Caco-2 (cell line): ENCODE measurements at regions not wholly inside any gene's neighbourhood (a gene's known extent, or its start where the extent isn't known, plus 50 kb on each side); places are given as distances from the start of the nearest gene placed in this dataset. TPM values are rescaled to one million over a fixed set of nuclear protein-coding genes. Genes with fewer than 3 reads are reported as not detected.

ENCODE experiments used
- BruUV-seq: library from RNA; stranded (reverse); fragments of 400-500 nt; replicated peaks from 2 replicates; lab custom pipeline; 2021; lab: Mats Ljungman, UMichigan
- CTCF ChIA-PET: fragments of 300-600 bp; sonication (Branson Sonifier 250); formaldehyde crosslinking; loops from one replicate; lab custom pipeline; 2022; ENCODE audit warnings: antibody characterized with exemption; lab: Charles Lee
- POLR2A ChIA-PET: fragments of 300-600 bp; sonication (Branson Sonifier 250); formaldehyde crosslinking; loops from one replicate; lab custom pipeline; 2022; ENCODE audit warnings: antibody characterized with exemption; lab: Charles Lee
- DNase-seq, 2 experiments: peaks; one replicate each; pipeline versions ENCODE4 v3.0.0 to v3.0.0-alpha.2; 2020 to 2022
- H3K27me3 ChIP-seq: replicated peaks from 2 replicates; pipeline ENCODE4 v1.6.0; 2011; ENCODE audit warnings: low read length; ENCODE audit not compliant: control insufficient read depth, insufficient read depth
- H3K36me3 ChIP-seq: 2 replicates; pipeline ENCODE4 v1.5.1; 2011; ENCODE audit warnings: low read length; ENCODE audit not compliant: control insufficient read depth, insufficient read depth
- H3K4me1 ChIP-seq: fragments of 250-450 bp; sonication (Bioruptor Pico); 2 replicates; pipeline ENCODE4 v1.5.1; 2020; ENCODE audit warnings: mild to moderate bottlenecking
- H3K4me3 ChIP-seq: 2 replicates; pipeline ENCODE4 v1.5.1; 2011; ENCODE audit warnings: low read depth, mild to moderate bottlenecking, control low read depth, low read length
- H3K9me3 ChIP-seq: fragments of 250-450 bp; sonication (Bioruptor Pico); 2 replicates; pipeline ENCODE4 v1.5.1; 2020; ENCODE audit warnings: mild to moderate bottlenecking, moderate library complexity
- H3K27ac Mint-ChIP-seq: one replicate; pipeline ENCODE4 v1.8.0; 2022; ENCODE audit warnings: mixed read lengths; ENCODE audit not compliant: unreplicated experiment
- H3K27me3 Mint-ChIP-seq: one replicate; pipeline ENCODE4 v1.8.0; 2022; ENCODE audit warnings: mixed read lengths; ENCODE audit not compliant: insufficient read depth, unreplicated experiment
- H3K36me3 Mint-ChIP-seq: one replicate; pipeline ENCODE4 v1.8.0; 2022; ENCODE audit warnings: mild to moderate bottlenecking, mixed read lengths; ENCODE audit not compliant: insufficient read depth, unreplicated experiment
- H3K4me1 Mint-ChIP-seq: one replicate; pipeline ENCODE4 v1.8.0; 2022; ENCODE audit warnings: low read depth, mixed read lengths; ENCODE audit not compliant: unreplicated experiment
- H3K4me3 Mint-ChIP-seq: one replicate; pipeline ENCODE4 v1.8.0; 2022; ENCODE audit warnings: mild to moderate bottlenecking, moderate library complexity, mixed read lengths; ENCODE audit not compliant: unreplicated experiment
- H3K9me3 Mint-ChIP-seq: one replicate; pipeline ENCODE4 v1.8.0; 2022; ENCODE audit warnings: mixed read lengths; ENCODE audit not compliant: unreplicated experiment
- intact Hi-C: fragments of 100-400 bp; cut with micrococcal nuclease; formaldehyde crosslinking; loops from one replicate; pipeline ENCODE4 v1.10.0; 2022; ENCODE audit not compliant: unreplicated experiment
- microRNA-seq: library from miRNA; unstranded; fragments of <30 nt; microRNA quantifications from one replicate; pipeline ENCODE4 v1.2.0, GENCODE V29; 2022
- TF ChIP-seq, protein P1 (sequence below), 2 experiments: fragments of 200-600 bp in 1 of 2; IDR thresholded peaks; 1 replicate in 1 of 2; 2 replicates in 1 of 2; pipeline versions ENCODE4 v1.5.1 to v1.8.0; 2011 to 2022; ENCODE audit warnings: antibody characterized with exemption in 1 of 2, control low read depth in 1 of 2, inconsistent platforms in 1 of 2, low read depth in 1 of 2, low read length in 1 of 2, mild to moderate bottlenecking in 1 of 2, moderate library complexity in 1 of 2; ENCODE audit not compliant: insufficient read depth in 1 of 2, severe bottlenecking in 1 of 2, unreplicated experiment in 1 of 2

DNA sequence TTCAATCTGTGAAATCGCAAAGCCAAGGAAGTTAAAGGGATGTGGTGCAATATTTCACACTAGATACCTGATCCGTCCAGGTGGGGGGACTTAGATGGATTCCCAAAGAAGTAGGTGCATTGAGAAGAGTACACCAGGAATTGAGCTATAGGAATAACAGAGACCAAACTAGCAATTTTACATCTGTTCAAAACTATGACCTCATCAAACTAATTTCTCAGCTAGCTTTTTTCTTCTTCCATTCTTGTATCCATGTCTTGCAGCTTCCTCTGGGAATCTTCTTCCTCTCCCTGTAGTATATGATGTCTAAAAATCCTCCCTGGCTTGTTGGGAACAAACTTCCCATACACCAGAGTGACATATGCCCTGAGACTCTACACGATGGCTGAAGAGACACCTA is 51.0 kb upstream of the PTPN13 start:
- POLR2A ChIA-PET, result no interaction called here
- Histone ChIP-seq H3K27me3 (no peaks in the 10 kb centered on the region), H3K9me3 (no peaks in the 10 kb centered on the region), H3K36me3 (no peaks in the 10 kb centered on the region), H3K4me3 (no peak overlapping the region), H3K4me1 (no peaks in the 10 kb centered on the region)
- H3K4me3 Mint-ChIP-seq, result no peak overlapping the region
- no peaks in the 10 kb centered on the region for H3K9me3 Mint-ChIP-seq
- no peaks in the 10 kb centered on the region for H3K36me3 Mint-ChIP-seq
- no TSS peak for BruUV-seq
- DNase-seq, result no peak
- no peak overlapping the region for H3K27ac Mint-ChIP-seq
- no peaks in the 10 kb centered on the region for H3K4me1 Mint-ChIP-seq
- TF ChIP-seq, protein P1, sequence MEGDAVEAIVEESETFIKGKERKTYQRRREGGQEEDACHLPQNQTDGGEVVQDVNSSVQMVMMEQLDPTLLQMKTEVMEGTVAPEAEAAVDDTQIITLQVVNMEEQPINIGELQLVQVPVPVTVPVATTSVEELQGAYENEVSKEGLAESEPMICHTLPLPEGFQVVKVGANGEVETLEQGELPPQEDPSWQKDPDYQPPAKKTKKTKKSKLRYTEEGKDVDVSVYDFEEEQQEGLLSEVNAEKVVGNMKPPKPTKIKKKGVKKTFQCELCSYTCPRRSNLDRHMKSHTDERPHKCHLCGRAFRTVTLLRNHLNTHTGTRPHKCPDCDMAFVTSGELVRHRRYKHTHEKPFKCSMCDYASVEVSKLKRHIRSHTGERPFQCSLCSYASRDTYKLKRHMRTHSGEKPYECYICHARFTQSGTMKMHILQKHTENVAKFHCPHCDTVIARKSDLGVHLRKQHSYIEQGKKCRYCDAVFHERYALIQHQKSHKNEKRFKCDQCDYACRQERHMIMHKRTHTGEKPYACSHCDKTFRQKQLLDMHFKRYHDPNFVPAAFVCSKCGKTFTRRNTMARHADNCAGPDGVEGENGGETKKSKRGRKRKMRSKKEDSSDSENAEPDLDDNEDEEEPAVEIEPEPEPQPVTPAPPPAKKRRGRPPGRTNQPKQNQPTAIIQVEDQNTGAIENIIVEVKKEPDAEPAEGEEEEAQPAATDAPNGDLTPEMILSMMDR (IDR thresholded peaks at IDR 0.05; ENCODE audit: insufficient read depth in 1 of 2, low read depth in 1 of 2, low read length in 1 of 2, severe bottlenecking in 1 of 2, unreplicated experiment in 1 of 2), result no peak
- intact Hi-C loops, result no loop called here
- peaks cover 3% of the 10 kb centered on the region for H3K27me3 Mint-ChIP-seq
- CTCF ChIA-PET, result interaction anchor here (0.6 to 0.7 kb wide), 2 partner anchors 20 to 181 kb away, joined by 3 read pairs; no protein-coding TSS in a partner anchor

DNA sequence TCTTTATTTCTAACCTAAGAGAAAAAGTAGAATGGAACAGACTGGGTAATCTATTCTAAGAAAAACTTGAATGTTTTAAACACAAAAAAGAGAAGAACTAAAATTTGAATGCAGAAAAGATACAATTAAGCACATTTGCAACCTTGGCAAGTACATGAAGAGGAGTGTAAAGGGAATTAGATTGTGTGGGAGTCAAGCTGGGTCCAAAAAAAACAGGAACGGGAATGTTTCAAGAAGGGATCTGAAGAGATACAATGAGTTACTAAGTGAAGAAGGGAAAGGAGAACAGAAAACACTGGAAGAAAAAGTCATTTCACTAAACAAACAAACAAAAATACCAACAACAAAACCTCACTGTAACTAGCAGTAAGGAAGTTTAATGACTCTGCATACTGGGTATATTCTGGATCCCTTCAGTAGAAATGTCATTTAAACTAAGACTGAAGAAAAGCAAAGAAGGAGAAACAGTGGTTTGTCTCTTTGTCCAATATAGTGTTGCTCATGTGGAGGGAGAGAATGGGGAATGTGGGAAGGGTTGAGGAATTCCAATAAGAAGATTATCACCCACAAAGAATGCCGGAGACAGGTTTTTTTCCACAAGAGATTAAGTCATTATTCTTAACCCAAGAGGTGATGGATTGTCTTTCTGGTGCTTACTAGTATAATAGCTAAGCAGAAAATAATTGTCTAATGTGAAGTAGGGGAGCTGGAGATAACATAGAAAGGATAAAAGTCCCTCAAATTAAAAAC is 50.4 kb upstream of the PTPN13 start:
- H3K4me1 Mint-ChIP-seq, result no peaks in the 10 kb centered on the region
- TF ChIP-seq, protein P1 (IDR thresholded peaks at IDR 0.05; ENCODE audit: insufficient read depth in 1 of 2, low read depth in 1 of 2, low read length in 1 of 2, severe bottlenecking in 1 of 2, unreplicated experiment in 1 of 2), result no peak
- Histone ChIP-seq H3K27me3 (no peaks in the 10 kb centered on the region), H3K9me3 (no peaks in the 10 kb centered on the region), H3K36me3 (no peaks in the 10 kb centered on the region), H3K4me1 (no peaks in the 10 kb centered on the region), H3K4me3 (no peak overlapping the region)
- H3K4me3 Mint-ChIP-seq, result no peak overlapping the region
- no peak overlapping the region for H3K27ac Mint-ChIP-seq
- no peak for DNase-seq
- intact Hi-C loops, result no loop called here
- H3K36me3 Mint-ChIP-seq, result no peaks in the 10 kb centered on the region
- H3K27me3 Mint-ChIP-seq, result peaks cover 3% of the 10 kb centered on the region
- CTCF ChIA-PET, result interaction anchor here (0.6 to 0.7 kb wide), 3 partner anchors 21 to 181 kb away, joined by 3 read pairs; no protein-coding TSS in a partner anchor
- POLR2A ChIA-PET, result no interaction called here
- H3K9me3 Mint-ChIP-seq, result no peaks in the 10 kb centered on the region
- no TSS peak for BruUV-seq

DNA sequence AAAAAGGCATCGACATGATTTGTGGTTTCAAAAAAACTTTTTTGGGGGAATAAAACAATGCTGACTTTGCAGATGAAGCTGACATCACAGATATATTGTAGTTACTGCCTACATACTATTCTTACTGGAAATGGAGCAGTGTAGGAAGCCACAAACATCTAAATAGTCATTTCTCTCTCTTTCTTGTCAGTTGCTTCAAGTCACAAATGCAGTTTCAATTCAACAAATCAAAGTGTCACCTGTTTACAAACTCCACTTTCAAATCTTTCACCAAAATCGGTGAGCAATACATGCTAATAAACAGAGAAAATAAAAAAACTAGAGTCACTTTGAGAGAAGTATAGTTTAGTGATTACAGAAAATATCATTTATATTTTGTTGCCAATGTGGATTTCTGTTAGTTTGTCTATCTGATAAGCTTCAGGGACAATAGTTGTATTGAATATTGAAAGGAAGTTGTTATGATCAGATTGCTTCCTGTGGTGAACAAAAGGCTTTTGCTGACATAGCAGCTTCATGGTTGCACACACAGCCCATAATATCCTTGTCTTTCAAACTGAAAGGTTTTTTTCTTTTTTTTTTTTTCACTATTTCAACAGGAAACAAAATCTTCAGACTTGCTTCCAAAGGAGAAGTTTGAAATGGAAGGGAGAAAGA is 49.7 kb upstream of the PTPN13 start:
- TF ChIP-seq, protein P1 (IDR thresholded peaks at IDR 0.05; ENCODE audit: insufficient read depth in 1 of 2, low read depth in 1 of 2, low read length in 1 of 2, severe bottlenecking in 1 of 2, unreplicated experiment in 1 of 2), result no peak
- DNase-seq, result no peak
- ChIA-PET CTCF (interaction anchor here (0.7 kb wide), 1 partner anchor 47 kb away, joined by 3 read pairs; no protein-coding TSS in a partner anchor), POLR2A (no interaction called here)
- no peak overlapping the region for H3K27ac Mint-ChIP-seq
- Histone ChIP-seq H3K4me1 (no peaks in the 10 kb centered on the region), H3K36me3 (no peaks in the 10 kb centered on the region), H3K4me3 (no peak overlapping the region), H3K27me3 (no peaks in the 10 kb centered on the region), H3K9me3 (no peaks in the 10 kb centered on the region)
- intact Hi-C loops, result no loop called here
- no TSS peak for BruUV-seq
- H3K9me3 Mint-ChIP-seq, result no peaks in the 10 kb centered on the region
- no peaks in the 10 kb centered on the region for H3K4me1 Mint-ChIP-seq
- no peak overlapping the region for H3K4me3 Mint-ChIP-seq
- H3K36me3 Mint-ChIP-seq, result no peaks in the 10 kb centered on the region
- H3K27me3 Mint-ChIP-seq, result peaks cover 3% of the 10 kb centered on the region

Small RNA genes in the stretch of these regions (microRNA-seq; reads per million reads assigned to microRNA genes)
- not detected for gene MIR4452
